Liver (tissue), 8 donors: ENCODE measurements at regions not wholly inside any gene's neighbourhood (a gene's known extent, or its start where the extent isn't known, plus 50 kb on each side); places are given as distances from the start of the nearest gene placed in this dataset.

Experiments used
- DNase-seq: peaks from one replicate; pipeline ENCODE4 v3.0.0-alpha.2; 2017; ENCODE audit warnings: low spot score
- H3K27ac ChIP-seq, 2 donors: one replicate each; pipeline ENCODE4 v1.7.0; 2013; ENCODE audit warnings: inconsistent platforms in 2 of 2, low read length in 2 of 2, control low read depth in 1 of 2, low read depth in 1 of 2, mild to moderate bottlenecking in 1 of 2
- H3K27me3 ChIP-seq, 4 donors: one replicate each; pipeline versions ENCODE4 v1.6.1 to v1.7.0; 2013; ENCODE audit warnings: low read length in 3 of 4, inconsistent platforms in 1 of 4, mild to moderate bottlenecking in 1 of 4, moderate library complexity in 1 of 4; ENCODE audit not compliant: control insufficient read depth in 4 of 4, insufficient read depth in 4 of 4
- H3K36me3 ChIP-seq, 4 donors: one replicate each; pipeline versions ENCODE4 v1.6.1 to v1.7.0; 2013; ENCODE audit warnings: low read length in 3 of 4, mild to moderate bottlenecking in 3 of 4, low read depth in 1 of 4, moderate library complexity in 1 of 4; ENCODE audit not compliant: control insufficient read depth in 4 of 4, insufficient read depth in 3 of 4
- H3K4me1 ChIP-seq, 4 donors: one replicate each; pipeline versions ENCODE4 v1.6.1 to v1.7.0; 2013; ENCODE audit warnings: low read length in 3 of 4, mild to moderate bottlenecking in 3 of 4, moderate library complexity in 1 of 4; ENCODE audit not compliant: control insufficient read depth in 4 of 4, insufficient read depth in 4 of 4
- H3K4me3 ChIP-seq, 3 donors: one replicate each; pipeline versions ENCODE4 v1.6.1 to v1.7.0; 2013; ENCODE audit warnings: low read length in 3 of 3, control low read depth in 1 of 3, low read depth in 1 of 3, mild to moderate bottlenecking in 1 of 3
- H3K9ac ChIP-seq, 2 donors: one replicate each; pipeline ENCODE4 v1.7.0; 2013; ENCODE audit warnings: low read length in 2 of 2, mild to moderate bottlenecking in 2 of 2, moderate library complexity in 2 of 2, control low read depth in 1 of 2, low read depth in 1 of 2
- H3K9me3 ChIP-seq, 4 donors: one replicate each; pipeline versions ENCODE4 v1.6.1 to v1.7.0; 2013; ENCODE audit warnings: low read length in 3 of 4; ENCODE audit not compliant: control insufficient read depth in 4 of 4
- EGR1 ChIP-seq, 2 donors: IDR thresholded peaks; 2 replicates each; pipeline ENCODE4 v1.6.1; 2016 to 2018; ENCODE audit warnings: antibody characterized with exemption in 2 of 2, low read depth in 2 of 2
- FOXA1 ChIP-seq: IDR thresholded peaks from 2 replicates; pipeline ENCODE4 v1.6.1; 2016; ENCODE audit warnings: antibody characterized with exemption
- FOXA2 ChIP-seq: IDR thresholded peaks from 2 replicates; pipeline ENCODE4 v1.6.1; 2016; ENCODE audit warnings: antibody characterized with exemption
- GABPA ChIP-seq, 2 donors: IDR thresholded peaks in 1 of 2; conservative IDR thresholded peaks in 1 of 2; 2 replicates each; pipeline ENCODE4 v1.6.1; 2016; ENCODE audit warnings: antibody characterized with exemption in 2 of 2, mild to moderate bottlenecking in 1 of 2, moderate library complexity in 1 of 2
- HNF4A ChIP-seq, 2 donors: conservative IDR thresholded peaks; 2 replicates each; pipeline ENCODE4 v1.6.1; 2016; ENCODE audit warnings: antibody characterized with exemption in 2 of 2, mild to moderate bottlenecking in 2 of 2
- HNF4G ChIP-seq: IDR thresholded peaks from 2 replicates; pipeline ENCODE4 v1.6.1; 2016; ENCODE audit warnings: antibody characterized with exemption
- JUND ChIP-seq, 2 donors: IDR thresholded peaks; 2 replicates each; pipeline ENCODE4 v1.6.1; 2016; ENCODE audit warnings: antibody characterized with exemption in 2 of 2
- NR2F2 ChIP-seq: IDR thresholded peaks from 2 replicates; pipeline ENCODE4 v1.6.1; 2016; ENCODE audit warnings: antibody characterized with exemption
- RAD21 ChIP-seq, 2 donors: IDR thresholded peaks; 2 replicates each; pipeline ENCODE4 v1.6.1; 2016; ENCODE audit warnings: antibody characterized with exemption in 2 of 2, mild to moderate bottlenecking in 2 of 2
- RXRA ChIP-seq, 2 donors: IDR thresholded peaks; 2 replicates each; pipeline ENCODE4 v1.6.1; 2017 to 2018; ENCODE audit warnings: antibody characterized with exemption in 2 of 2, mild to moderate bottlenecking in 1 of 2
- SP1 ChIP-seq: IDR thresholded peaks from 2 replicates; pipeline ENCODE4 v1.6.1; 2018; ENCODE audit warnings: antibody characterized with exemption, mild to moderate bottlenecking
- TAF1 ChIP-seq: conservative IDR thresholded peaks from 2 replicates; pipeline ENCODE4 v1.6.1; 2016; ENCODE audit warnings: antibody characterized with exemption, mild to moderate bottlenecking
- YY1 ChIP-seq: IDR thresholded peaks from 2 replicates; pipeline ENCODE4 v1.6.1; 2016; ENCODE audit warnings: antibody characterized with exemption, mild to moderate bottlenecking
- WGBS: extraction: QIAGEN DNeasy Blood & Tissue Kit; methylation state at CpG from one replicate; pipeline ENCODE4 v1.1.7; 2013; 5-methylcytosine and 5-hydroxymethylcytosine counted together
- TF ChIP-seq, protein P1 (sequence below): IDR thresholded peaks from 2 replicates; pipeline ENCODE4 v1.6.1; 2016; ENCODE audit warnings: antibody characterized with exemption
- TF ChIP-seq, protein P2 (sequence below): IDR thresholded peaks from 2 replicates; pipeline ENCODE4 v1.6.1; 2016; ENCODE audit warnings: antibody characterized with exemption, mild to moderate bottlenecking
- TF ChIP-seq, protein P3 (sequence below): IDR thresholded peaks from 2 replicates; pipeline ENCODE4 v1.6.1; 2016; ENCODE audit warnings: antibody characterized with exemption
- TF ChIP-seq, protein P4 (sequence below): fragments of 150-350 bp; IDR thresholded peaks from 2 replicates; pipeline ENCODE4 v1.5.1; 2017; ENCODE audit warnings: improper control_type of control experiment, low read depth, low read length; ENCODE audit not compliant: missing input control
- TF ChIP-seq, protein P5 (sequence below): IDR thresholded peaks from 2 replicates; pipeline ENCODE4 v1.6.1; 2016; ENCODE audit warnings: antibody characterized with exemption
- donor health status: healthy.
- donor health status: healthy.
- donor health status: healthy.
- donor health status: healthy.
- donor health status: healthy.

DNA sequence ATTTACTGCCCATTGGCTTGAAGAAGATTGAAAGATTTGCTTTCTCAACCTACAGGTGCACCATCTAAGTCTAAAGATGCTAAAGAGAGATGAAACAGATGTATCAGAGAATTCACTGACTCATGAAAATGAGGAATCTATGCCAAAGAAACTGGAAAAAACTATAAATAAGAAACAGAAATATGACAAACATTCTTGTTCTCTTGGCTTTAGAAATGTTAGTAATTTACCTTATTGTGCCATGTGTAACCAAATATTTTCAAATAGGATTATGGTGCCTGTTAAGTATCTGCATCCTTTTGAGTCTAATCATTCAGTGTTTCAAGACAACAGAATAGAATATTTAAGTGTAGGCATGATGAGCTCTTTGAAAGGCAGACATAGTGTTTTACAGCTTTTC is 271.5 kb downstream of the MEX3B start:
- no peak overlapping the region for H3K4me3 ChIP-seq

DNA sequence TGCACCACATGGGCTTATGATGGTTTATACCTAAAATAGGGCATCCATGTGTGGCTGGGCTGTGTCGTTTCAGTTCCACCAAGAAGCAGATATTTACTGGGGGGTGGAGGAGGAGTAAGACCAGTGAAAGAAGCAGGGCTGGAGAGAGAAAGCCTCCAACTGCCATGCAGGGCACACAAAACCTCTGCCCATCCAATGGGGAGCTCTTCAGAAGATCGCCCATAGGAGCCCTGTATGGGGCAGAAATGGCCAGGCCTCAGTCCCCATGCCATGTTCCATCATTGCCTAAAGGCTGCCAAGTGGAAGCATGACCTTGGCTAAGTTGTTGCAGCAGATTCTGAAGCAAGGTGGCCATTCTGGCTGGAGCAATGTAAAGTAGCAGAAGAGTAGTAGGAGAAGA is 277.0 kb downstream of the MEX3B start:
- H3K9ac ChIP-seq, result no peak overlapping the region
- H3K36me3 ChIP-seq, result no peaks in the 10 kb centered on the region
- no peaks in the 10 kb centered on the region for H3K4me1 ChIP-seq
- no peak overlapping the region for H3K27ac ChIP-seq
- no peak overlapping the region for H3K4me3 ChIP-seq
- no peak for DNase-seq
- H3K9me3 ChIP-seq, result peaks cover 0 to 6% (median under 1%) of the 10 kb centered on the region in 4 donors
- TF ChIP-seq EGR1 (IDR thresholded peaks at IDR 0.05; ENCODE audit: low read depth in 2 of 2) (no peak), HNF4A (conservative IDR thresholded peaks at IDR 0.05) (no peak), HNF4G (no peak), YY1 (no peak), FOXA1 (no peak), SP1 (no peak), TAF1 (no peak), GABPA (IDR thresholded peaks at IDR 0.05 in 1 of 2, conservative IDR thresholded peaks at IDR 0.05 in 1 of 2) (no peak), RAD21 (IDR thresholded peaks at IDR 0.05) (no peak), FOXA2 (no peak), JUND (IDR thresholded peaks at IDR 0.05) (no peak), RXRA (IDR thresholded peaks at IDR 0.05) (no peak), NR2F2 (no peak)
- TF ChIP-seq, protein P1, sequence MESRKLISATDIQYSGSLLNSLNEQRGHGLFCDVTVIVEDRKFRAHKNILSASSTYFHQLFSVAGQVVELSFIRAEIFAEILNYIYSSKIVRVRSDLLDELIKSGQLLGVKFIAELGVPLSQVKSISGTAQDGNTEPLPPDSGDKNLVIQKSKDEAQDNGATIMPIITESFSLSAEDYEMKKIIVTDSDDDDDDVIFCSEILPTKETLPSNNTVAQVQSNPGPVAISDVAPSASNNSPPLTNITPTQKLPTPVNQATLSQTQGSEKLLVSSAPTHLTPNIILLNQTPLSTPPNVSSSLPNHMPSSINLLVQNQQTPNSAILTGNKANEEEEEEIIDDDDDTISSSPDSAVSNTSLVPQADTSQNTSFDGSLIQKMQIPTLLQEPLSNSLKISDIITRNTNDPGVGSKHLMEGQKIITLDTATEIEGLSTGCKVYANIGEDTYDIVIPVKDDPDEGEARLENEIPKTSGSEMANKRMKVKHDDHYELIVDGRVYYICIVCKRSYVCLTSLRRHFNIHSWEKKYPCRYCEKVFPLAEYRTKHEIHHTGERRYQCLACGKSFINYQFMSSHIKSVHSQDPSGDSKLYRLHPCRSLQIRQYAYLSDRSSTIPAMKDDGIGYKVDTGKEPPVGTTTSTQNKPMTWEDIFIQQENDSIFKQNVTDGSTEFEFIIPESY, result no peak
- TF ChIP-seq, protein P2, sequence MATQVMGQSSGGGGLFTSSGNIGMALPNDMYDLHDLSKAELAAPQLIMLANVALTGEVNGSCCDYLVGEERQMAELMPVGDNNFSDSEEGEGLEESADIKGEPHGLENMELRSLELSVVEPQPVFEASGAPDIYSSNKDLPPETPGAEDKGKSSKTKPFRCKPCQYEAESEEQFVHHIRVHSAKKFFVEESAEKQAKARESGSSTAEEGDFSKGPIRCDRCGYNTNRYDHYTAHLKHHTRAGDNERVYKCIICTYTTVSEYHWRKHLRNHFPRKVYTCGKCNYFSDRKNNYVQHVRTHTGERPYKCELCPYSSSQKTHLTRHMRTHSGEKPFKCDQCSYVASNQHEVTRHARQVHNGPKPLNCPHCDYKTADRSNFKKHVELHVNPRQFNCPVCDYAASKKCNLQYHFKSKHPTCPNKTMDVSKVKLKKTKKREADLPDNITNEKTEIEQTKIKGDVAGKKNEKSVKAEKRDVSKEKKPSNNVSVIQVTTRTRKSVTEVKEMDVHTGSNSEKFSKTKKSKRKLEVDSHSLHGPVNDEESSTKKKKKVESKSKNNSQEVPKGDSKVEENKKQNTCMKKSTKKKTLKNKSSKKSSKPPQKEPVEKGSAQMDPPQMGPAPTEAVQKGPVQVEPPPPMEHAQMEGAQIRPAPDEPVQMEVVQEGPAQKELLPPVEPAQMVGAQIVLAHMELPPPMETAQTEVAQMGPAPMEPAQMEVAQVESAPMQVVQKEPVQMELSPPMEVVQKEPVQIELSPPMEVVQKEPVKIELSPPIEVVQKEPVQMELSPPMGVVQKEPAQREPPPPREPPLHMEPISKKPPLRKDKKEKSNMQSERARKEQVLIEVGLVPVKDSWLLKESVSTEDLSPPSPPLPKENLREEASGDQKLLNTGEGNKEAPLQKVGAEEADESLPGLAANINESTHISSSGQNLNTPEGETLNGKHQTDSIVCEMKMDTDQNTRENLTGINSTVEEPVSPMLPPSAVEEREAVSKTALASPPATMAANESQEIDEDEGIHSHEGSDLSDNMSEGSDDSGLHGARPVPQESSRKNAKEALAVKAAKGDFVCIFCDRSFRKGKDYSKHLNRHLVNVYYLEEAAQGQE, result no peak
- TF ChIP-seq, protein P3, sequence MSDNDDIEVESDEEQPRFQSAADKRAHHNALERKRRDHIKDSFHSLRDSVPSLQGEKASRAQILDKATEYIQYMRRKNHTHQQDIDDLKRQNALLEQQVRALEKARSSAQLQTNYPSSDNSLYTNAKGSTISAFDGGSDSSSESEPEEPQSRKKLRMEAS, result no peak
- TF ChIP-seq, protein P4, sequence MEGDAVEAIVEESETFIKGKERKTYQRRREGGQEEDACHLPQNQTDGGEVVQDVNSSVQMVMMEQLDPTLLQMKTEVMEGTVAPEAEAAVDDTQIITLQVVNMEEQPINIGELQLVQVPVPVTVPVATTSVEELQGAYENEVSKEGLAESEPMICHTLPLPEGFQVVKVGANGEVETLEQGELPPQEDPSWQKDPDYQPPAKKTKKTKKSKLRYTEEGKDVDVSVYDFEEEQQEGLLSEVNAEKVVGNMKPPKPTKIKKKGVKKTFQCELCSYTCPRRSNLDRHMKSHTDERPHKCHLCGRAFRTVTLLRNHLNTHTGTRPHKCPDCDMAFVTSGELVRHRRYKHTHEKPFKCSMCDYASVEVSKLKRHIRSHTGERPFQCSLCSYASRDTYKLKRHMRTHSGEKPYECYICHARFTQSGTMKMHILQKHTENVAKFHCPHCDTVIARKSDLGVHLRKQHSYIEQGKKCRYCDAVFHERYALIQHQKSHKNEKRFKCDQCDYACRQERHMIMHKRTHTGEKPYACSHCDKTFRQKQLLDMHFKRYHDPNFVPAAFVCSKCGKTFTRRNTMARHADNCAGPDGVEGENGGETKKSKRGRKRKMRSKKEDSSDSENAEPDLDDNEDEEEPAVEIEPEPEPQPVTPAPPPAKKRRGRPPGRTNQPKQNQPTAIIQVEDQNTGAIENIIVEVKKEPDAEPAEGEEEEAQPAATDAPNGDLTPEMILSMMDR, result no peak
- TF ChIP-seq, protein P5, sequence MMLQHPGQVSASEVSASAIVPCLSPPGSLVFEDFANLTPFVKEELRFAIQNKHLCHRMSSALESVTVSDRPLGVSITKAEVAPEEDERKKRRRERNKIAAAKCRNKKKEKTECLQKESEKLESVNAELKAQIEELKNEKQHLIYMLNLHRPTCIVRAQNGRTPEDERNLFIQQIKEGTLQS, result no peak
- peaks cover 0 to 3% (median 0%) of the 10 kb centered on the region in 4 donors for H3K27me3 ChIP-seq
- WGBS, result 70% methylated on average over 2 of the region's 2 CpGs

More for the DNA sequence above, 271.5 kb downstream of the MEX3B start:
- H3K27ac ChIP-seq, result no peak overlapping the region
- H3K4me1 ChIP-seq, result no peaks in the 10 kb centered on the region
- DNase-seq, result no peak
- no peaks in the 10 kb centered on the region for H3K9me3 ChIP-seq
- no peaks in the 10 kb centered on the region for H3K27me3 ChIP-seq
- no peak overlapping the region for H3K9ac ChIP-seq
- no peaks in the 10 kb centered on the region for H3K36me3 ChIP-seq
- TF ChIP-seq GABPA (IDR thresholded peaks at IDR 0.05 in 1 of 2, conservative IDR thresholded peaks at IDR 0.05 in 1 of 2) (no peak), RXRA (IDR thresholded peaks at IDR 0.05) (no peak), NR2F2 (no peak), TAF1 (no peak)
- TF ChIP-seq, protein P3, result no peak
